IPS-NIHi11 (cell line): ENCODE measurements at regions not wholly inside any gene's neighbourhood (a gene's known extent, or its start where the extent isn't known, plus 50 kb on each side); places are given as distances from the start of the nearest gene placed in this dataset.
"Not testable (repeated sequence)": the region's sequence is repeated elsewhere in the genome, so short reads cannot be mapped to it uniquely, and the experiment has no call there.

Experiments used
- DNase-seq: peaks from one replicate; pipeline ENCODE4 v3.0.0; 2012; ENCODE audit warnings: mixed read lengths, low spot score

- DNase-seq, result no peak
These were observed 172.2 kb upstream of the ATP2B1 start for GRCh38 chr12:89880690-89881350.

DNA sequence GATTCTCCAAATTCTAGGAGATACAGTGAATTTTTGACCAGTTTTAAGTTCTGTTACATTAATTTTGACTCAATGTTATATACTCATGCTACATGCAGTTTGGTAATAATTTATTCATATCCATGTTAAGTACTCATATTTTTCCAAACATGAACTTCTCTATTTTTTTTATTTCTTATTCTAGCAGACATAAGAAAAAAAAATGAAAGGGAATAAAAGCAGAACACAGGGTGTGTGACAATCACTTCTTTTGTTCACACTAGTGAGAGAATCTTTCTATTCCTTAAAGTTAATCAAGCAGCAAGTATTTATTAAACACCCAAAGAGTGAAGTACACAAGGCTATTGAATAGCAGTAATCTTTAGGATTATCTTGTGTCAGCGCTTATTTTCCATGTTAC lies 171.1 kb upstream of the ATP2B1 start:
- DNase-seq, result no peak

- DNase-seq, result no peak
These were observed 170.3 kb upstream of the ATP2B1 start for GRCh38 chr12:89878950-89879349.

DNA sequence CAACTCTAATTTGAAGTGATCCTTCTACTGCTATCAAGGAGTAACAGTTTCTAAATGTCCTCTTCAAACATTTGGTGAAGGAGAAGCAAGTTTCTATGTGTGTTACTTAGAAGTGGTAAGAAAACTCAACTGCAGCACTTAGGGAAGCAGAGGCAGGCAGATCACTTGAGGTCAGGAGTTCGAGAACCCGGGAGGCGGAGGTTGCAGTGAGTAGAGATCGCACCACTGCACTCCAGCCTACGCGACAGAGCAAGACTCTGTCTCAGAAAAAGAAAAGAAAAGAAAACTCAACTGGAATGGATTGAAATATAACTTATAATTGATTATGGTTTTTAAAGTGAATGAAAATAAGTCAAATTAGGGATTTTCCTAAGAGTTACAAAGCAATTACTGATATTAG lies 169.7 kb upstream of the ATP2B1 start:
- DNase-seq, result no peak

DNA sequence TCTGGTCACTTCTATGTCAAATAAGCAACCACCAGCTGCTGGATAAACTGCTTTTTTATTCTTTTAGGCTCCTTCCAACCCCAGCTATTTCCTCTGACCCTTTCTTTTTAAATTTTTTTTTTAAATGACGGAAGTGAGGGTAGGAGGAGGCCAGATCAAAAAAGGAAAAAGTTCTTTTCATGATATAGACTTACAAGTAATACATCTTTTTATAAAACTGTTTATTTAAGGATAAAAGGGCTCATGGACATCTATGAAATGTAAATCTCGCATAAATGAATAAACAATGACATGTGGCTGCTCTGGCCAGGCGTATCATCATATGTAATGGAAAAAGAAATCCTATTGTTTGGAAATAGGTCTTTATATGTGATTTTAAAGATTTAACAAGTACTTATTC lies 169.0 kb upstream of the ATP2B1 start:
- no peak for DNase-seq

DNA sequence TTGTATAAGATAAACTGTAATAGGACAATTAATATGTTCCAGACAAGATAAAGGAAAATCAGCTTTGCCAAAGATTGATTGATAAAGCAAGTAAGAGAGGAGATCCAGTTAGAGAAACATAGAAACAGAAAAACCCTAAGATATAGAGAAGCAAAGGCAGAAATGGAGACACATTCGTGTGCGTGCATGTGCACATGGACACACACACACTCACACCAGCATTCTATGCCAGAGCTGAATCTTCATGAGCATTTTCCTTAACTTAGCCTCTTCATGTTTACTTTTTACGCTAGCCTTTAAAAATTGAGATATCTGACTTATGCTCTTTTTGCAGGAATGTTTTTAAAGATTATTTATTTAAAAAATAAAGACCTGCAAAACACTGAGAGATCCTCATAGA lies 168.5 kb upstream of the ATP2B1 start:
- DNase-seq, result no peak

- no peak for DNase-seq
These were observed 167.2 kb upstream of the ATP2B1 start for GRCh38 chr12:89875809-89876208.

- DNase-seq, result no peak
These were observed 166.6 kb upstream of the ATP2B1 start for GRCh38 chr12:89875225-89875624.

DNA sequence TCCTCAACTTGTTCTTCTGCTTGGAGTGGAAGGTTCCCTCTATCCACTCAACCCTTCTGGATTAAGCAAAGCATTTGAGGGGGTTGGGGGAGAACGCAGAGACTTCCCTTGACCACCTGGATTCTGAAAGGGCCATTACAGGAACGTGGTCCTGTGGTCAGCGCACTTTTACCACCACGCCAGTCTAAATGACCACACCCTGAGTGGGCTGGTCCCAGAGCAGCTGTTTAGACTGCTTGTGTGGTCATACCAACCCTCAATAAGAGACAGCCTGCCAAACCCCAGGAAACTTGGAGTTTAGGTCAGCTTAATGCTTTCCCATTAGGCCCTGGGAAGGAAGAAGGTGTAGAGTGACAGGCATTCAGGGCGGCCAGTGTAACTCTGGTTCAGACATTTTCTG lies 165.5 kb upstream of the ATP2B1 start:
- no peak for DNase-seq

- no peak for DNase-seq
These were observed 165.1 kb upstream of the ATP2B1 start for GRCh38 chr12:89873745-89874144.

DNA sequence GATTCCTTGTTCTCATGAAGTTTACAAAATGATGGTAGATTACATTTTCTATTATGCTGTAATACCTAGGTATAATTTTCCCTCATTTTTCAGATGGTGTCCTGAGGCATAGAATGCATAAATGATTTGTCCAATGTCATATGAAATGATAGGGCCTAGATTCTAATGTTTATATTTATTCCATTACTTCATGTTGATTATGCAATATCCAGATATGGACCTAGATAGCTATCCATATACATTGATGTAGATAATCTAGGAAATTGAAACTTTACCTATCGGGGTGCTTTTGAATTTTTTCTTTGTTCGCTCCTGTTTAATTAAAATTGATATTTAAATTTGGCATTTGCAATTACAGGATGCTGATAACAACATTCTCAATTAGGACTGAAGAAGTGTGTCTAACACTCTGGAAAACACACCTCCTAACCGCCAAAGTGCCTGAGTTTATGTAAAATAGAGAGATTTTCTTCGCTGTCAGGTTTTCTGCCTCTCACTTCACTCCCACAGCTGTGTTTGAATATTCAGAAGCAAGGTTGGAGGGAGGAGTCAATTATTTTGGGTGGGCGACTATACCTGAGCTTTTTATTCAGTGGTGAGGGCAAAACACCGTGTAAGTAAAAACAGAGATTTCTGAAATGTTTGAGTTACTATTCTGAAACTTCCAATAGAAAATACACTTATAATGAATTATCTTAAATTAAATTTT lies 164.4 kb upstream of the ATP2B1 start:
- no peak for DNase-seq

DNA sequence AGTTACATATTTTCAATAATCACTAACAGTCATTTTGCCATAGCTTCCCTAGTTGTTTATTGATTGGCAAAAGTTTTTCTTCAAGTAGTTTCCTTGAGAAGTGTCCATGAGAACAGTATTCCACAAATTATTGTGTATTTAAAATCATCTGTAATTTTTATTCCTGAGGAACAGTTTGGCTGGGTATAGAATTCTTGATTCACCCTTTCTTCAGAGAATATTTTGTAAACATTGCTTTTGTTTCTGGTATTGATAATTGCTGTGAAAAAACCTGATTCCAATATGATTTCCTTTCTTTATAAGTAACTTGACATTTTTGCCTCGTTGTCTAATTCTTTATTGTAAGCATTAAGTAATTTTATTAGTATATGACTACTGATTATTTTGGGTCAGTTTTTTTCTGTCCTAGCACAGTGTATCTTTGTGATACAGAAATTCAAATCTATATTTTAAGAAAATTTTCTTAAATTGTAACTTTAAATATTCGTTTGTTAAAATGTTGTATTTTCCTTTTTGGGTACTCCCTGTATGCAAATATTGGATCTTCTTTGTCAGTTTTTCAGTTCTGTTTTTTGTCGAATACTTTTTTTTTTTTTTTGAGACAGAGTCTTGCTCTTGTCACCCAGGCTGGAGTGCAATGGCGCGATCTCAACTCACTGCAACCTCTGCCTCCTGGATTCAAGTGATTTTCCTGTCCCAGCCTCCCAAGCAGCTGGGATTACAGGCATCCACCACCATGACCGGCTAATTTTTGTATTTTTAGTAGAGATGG lies 162.0 kb upstream of the ATP2B1 start:
- no peak for DNase-seq

- not testable (repeated sequence) for DNase-seq
These were observed 159.0 kb upstream of the ATP2B1 start for GRCh38 chr12:89867611-89868010.

GRCh38 chr12:89864411-89864810 lies 155.8 kb upstream of the ATP2B1 start:
- no peak for DNase-seq

DNA sequence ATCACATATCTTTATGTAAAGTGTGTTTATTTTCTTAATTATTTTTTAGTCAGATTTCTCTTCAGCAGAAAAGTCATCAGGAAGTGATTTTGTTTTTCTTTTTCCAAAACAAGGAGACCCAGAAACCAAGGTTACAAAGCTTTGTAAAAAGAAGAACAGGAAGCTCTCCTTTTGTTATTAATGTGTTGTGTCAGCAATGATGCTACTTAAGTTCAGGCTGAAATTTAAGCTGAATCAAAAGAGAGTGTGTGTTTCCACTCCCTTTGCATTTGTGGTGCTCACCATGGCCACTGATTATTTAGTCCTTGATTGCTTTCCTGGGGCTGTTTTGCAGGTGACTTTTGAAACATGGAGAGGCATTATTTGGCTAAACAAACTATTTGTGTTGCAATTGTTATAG lies 155.3 kb upstream of the ATP2B1 start:
- DNase-seq, result no peak

- no peak for DNase-seq
These were observed 154.9 kb upstream of the ATP2B1 start for GRCh38 chr12:89863493-89863938.

DNA sequence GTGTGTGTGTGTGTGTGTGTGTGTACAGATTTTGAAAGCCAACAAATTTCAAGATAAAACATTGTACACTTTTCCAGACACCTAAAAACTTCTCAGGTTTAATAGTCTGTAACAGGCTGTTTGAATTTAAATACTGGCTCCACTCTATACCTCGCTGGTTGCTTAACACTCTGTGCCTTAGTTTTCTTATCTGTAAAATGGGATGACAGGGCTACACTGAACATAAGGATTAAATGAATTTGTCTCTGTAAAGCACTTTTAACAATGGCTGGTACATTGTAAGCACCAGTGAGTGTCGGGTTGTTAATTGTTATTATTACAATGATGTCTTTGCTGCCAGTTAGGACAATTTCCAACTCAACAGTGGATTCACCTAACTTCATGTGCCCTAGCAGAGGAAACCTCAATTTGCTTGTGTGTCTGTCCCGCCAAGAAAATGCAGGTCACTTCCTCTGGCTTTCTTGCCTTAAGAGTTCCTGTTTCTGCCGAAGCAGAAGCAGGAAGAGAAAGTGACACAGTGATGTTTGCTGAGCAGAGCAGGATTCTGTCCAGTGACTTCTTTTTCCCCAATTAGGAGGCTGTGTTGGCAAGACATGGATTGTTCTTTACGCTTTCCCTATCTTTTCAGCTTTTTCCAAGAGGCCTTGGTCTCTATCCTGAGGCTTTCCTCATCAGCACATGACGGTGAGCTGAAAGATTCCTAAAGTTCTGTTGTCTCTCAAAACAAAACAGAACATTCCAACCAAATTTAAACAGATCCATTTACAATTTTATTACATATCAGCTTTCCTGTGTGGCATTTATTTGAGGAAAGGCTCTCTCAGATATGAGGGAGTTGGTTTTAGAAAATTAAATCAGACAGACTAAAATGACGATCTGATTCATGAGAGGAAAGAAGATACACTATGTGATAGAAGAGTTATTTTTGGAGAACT lies 154.1 kb upstream of the ATP2B1 start:
- no peak for DNase-seq

GRCh38 chr12:89861086-89861485 lies 152.4 kb upstream of the ATP2B1 start:
- DNase-seq, result no peak

GRCh38 chr12:89859508-89860220 lies 151.0 kb upstream of the ATP2B1 start:
- DNase-seq, result no peak

- no peak for DNase-seq
These were observed 150.1 kb upstream of the ATP2B1 start for GRCh38 chr12:89858718-89859117.

DNA sequence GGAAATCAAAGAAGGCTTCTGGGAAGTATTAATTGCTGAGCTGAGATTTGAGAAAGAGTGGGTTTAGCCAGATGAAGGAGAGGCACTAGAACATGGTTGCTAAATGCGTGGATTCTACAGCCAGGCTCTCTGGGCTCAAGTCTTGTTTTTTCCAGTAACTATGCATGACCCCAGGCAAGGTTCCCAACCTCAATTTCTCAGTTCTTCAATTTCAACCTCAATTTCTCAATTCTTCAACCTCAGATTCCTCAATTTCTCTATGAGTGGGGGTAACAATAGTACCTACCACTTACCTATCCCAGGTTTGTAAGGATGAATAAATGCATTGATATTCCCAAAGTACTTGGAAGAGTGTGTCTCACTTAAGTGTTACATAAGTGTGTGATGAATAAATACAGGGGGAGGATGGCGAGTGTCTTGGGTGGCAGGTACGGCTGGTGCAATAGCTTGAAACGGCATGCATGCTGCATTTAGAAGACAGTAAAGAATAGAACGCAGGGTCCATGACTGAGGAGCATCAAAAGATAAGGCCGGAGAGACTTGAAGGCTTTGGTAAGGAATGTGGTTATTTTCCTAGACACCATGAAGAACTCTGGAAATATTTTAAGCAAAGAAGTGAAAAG lies 149.1 kb upstream of the ATP2B1 start:
- no peak for DNase-seq
